HG03066 (cell line): ENCODE measurements at regions not wholly inside any gene's neighbourhood (a gene's known extent, or its start where the extent isn't known, plus 50 kb on each side); places are given as distances from the start of the nearest gene placed in this dataset.

Source experiments
- ATAC-seq: cut with Tn5 transposase; IDR thresholded peaks from one replicate; pipeline ENCODE4 v1.9.1; 2021; ENCODE audit warnings: low read depth; ENCODE audit not compliant: unreplicated experiment

DNA sequence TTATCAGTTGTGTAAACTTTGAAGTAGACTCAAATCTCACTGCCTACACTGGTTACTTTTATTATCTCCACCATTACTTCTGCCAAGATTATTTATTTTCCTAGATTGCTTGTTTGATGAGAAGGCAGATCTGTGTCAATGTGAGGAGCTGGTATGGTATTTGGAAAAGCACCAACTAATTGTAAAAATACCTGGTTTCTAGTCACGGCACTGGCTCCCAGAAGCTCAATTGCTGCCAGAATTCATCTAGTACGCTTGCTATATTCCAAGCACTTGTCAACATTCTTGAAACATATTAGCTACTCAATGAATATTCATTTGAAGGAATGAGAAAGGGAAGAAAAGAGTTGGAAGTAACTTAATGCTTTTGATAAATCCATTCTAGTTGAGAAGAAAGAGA, 1376.8 kb upstream of the ADGRL3 start:
- ATAC-seq = no peak

DNA sequence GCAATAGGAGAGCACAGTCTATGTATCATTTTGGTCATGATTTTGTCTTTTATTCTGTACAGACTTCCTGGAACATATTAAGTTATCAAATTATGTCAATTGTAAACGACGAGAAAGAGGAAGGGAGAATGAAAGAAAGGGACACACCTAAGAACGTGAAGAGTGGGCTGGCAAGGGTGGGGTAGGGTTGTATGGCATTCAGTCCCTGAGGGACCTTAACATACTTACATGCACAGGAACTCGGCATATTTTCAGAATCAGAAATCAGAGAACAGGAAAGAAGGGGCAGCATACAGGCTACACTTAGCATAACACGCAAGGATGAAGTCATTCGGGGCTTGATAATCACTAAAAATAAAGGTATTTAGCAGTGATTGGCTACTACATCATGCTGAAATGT, 1375.0 kb upstream of the ADGRL3 start:
- no peak for ATAC-seq

DNA sequence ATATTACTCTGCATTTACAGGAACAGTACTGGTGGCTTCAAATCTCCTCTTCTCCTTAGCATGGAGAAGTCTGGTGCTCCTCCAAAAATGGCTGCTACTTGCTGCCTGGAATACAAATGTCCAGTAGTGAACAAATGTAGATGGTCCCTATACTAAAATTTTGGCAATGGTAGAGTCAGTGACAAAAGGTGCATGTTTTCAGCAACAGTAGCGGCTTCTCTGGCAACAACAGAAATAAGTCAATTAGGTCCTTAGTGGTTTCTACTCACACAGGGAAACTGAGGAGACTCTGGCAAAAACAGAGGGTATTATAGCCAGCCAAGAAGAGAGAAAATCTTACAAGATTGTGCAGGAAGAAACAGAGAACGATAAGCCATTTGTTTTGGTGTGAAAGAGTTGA, 1368.4 kb upstream of the ADGRL3 start:
- no peak for ATAC-seq

DNA sequence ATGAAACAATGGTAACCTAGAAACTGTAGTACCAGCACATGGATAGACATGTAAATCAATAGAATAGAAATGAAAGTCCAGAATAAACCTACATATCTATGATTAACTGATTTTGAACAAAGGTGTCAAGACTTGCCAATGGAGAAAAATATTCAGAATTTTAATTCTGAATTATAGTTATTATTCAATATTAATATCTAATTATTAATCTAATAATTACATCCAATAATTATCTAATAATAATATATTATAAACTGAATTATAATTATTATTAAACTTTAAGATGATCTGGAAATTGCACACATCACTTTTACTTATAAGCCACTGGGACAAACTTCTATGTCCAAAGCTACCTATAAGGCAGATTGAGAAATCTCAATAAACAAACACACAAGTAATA, 1365.2 kb upstream of the ADGRL3 start:
- no peak for ATAC-seq

DNA sequence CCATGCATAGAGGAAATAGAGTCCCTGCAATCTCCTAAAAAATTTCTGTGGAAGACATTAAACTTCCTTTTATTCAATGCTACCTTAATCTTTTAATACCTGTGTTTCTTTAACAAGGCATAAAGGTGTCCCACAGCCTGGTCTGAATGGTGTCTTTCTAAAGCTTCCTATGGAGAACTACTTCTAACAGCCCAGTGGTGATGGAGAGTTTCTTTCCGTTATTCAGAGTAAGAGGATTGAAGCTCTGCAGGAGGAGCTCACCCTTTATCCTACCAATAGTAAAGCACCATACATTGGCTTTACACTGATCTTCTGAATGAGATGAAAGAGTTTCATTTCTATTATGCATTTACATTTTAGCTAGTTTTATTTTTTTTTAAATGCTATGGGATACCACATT, 1362.4 kb upstream of the ADGRL3 start:
- no peak for ATAC-seq

- no peak for ATAC-seq
Observed at GRCh38 chr4:59838236-59838635, 1361.9 kb upstream of the ADGRL3 start.

GRCh38 chr4:59841698-59842097, 1358.4 kb upstream of the ADGRL3 start:
- ATAC-seq = no peak

DNA sequence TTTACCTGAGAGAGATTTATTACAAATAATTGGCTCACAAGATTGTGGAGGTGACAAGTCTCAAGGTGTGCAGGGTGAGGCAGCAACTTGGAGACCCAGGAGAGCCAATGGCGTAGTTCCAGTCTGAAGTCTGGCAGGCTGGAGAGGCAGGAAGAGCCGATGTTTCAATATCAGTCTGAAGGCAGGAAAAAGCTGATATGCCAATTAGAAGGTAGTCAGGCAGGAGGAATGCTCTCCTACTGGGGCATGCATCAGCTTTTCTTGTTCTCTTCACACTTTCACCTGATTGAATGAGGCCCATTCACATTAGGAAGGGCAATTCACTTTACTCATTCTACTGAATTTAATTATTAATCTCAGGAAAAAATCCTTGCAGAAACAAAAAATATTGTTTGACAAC, 1351.7 kb upstream of the ADGRL3 start:
- no peak for ATAC-seq

- no peak for ATAC-seq
Observed at GRCh38 chr4:59855630-59856352, 1344.3 kb upstream of the ADGRL3 start.

DNA sequence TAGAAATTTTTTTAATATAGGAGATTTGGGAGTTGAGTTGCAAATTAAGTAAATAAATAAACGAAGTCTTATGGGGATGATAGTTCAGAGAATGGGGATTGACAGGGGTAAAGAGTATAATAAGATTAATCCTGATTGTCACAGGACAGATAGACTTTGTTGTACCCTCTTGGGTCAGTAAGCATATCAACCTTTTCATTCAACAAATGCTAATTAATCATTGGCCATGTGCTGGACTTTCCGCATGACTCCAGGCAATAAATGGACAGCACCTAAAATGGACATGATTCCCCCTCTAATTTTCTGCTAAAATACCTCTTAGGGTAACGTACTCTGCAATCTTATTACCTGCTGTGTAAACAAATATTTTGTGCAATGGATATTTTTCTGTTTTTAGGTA, 1331.1 kb upstream of the ADGRL3 start:
- ATAC-seq = no peak

DNA sequence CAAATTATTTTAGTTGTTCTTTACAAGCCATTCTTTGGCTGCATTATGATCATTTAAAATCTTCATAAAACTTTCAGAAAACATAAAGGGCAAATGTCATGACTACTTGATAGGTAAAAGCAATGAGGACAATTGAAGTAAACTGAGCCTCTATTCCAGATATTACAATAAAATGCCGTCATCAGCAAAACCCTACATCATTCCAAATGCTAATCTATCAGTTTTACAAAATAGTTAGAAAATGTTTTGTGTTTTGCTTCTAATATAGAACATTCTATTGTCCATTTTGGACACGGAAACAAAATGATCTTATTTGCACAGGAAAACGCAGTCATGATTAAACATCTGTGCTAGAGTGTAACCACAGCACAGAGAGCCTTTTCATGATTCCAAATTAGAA, 1330.6 kb upstream of the ADGRL3 start:
- ATAC-seq = no peak

GRCh38 chr4:59881632-59882031, 1318.5 kb upstream of the ADGRL3 start:
- ATAC-seq = no peak

- no peak for ATAC-seq
Observed at GRCh38 chr4:59904331-59904730, 1295.8 kb upstream of the ADGRL3 start.

GRCh38 chr4:59920416-59920815, 1279.7 kb upstream of the ADGRL3 start:
- no peak for ATAC-seq

GRCh38 chr4:59925290-59925689, 1274.8 kb upstream of the ADGRL3 start:
- no peak for ATAC-seq

GRCh38 chr4:59936566-59936965, 1263.6 kb upstream of the ADGRL3 start:
- ATAC-seq = no peak

GRCh38 chr4:59938166-59938565, 1262.0 kb upstream of the ADGRL3 start:
- ATAC-seq = no peak

- ATAC-seq = no peak
Observed at GRCh38 chr4:59945277-59945676, 1254.8 kb upstream of the ADGRL3 start.

DNA sequence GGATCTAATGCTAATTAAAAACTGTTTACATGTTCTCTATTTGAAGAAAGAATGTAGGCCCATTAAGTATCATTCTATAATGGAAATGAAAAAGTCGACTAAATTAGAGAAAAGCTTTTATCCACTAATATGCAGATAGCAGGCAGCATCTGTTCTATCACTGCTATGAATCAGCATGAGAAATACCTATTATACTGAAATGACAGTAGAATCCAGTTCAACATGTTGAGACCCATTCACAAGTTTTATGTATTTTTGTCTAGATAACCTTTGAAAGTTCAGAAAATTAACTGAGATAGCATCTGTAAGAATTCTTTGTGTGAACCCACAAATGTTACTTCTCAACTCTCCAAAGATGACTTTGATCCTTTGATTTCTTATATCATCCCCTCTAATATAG, 1254.4 kb upstream of the ADGRL3 start:
- no peak for ATAC-seq

DNA sequence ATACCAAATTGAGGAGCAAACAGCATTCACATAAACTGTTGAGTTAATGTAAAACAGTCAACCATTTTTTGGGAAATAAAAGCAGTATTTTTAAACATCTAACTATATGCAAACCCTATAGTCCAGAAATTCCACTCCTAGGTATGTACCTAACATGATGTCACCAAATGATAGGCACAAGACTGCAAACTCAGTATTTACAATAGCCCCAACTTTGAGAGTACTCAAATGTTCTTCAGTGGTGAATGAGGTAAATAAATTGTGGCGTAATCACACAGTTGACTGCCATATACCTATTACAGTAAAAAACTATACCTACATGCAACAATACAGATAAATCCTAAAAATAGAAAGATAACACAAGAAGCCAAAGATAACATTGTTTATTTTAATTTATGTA, 1243.8 kb upstream of the ADGRL3 start:
- ATAC-seq = no peak

GRCh38 chr4:59960143-59960542, 1240.0 kb upstream of the ADGRL3 start:
- ATAC-seq = no peak

DNA sequence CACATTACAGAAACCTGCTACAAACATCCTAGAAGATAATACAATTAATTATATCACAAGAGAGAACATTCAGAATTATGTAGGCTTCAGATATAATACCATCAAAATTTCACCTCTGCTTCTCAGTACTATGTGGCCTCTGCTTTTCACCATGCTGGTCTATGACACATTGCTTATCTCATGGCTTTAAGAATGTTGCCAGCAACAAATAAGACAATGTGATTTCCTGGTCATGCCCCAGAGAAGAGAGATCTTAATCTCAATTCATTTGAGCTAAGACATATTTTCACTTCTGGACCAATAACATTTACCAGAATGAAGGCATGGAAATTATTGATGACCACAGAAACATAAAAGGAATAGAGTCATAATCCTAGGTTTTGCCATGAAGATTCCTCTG, 1233.4 kb upstream of the ADGRL3 start:
- ATAC-seq = no peak

GRCh38 chr4:59968796-59969195, 1231.3 kb upstream of the ADGRL3 start:
- no peak for ATAC-seq
